ENCODE measurements at regions not wholly inside any gene's neighbourhood (a gene's known extent, or its start where the extent isn't known, plus 50 kb on each side); places are given as distances from the start of the nearest gene placed in this dataset.

GRCh38 chr13:34593658-34594057 is 348.4 kb upstream of the NBEA start:
- H3K4me3 Mint-ChIP-seq, result no peak overlapping the region
- H2AFZ ChIP-seq (ENCODE audit: insufficient read depth, low read depth, low read length, poor library complexity, severe bottlenecking), result no peak overlapping the region
- no peak overlapping the region for H3K27ac Mint-ChIP-seq
- ChIA-PET CTCF (no interaction called here), POLR2A (no interaction called here)
- intact Hi-C loops (cut with micrococcal nuclease), result no loop called here
- no peak overlapping the region for H3K4me3 ChIP-seq (ENCODE audit: control extremely low read depth in 1 of 5, extremely low read depth in 1 of 5, insufficient read depth in 1 of 5, low read depth in 2 of 5, low read length in 4 of 5)
- H4K20me1 ChIP-seq (ENCODE audit: control insufficient read depth, insufficient read depth, low read length, poor library complexity, severe bottlenecking), result no peaks in the 10 kb centered on the region
- H3K4me1 Mint-ChIP-seq, result no peaks in the 10 kb centered on the region
- no peaks in the 10 kb centered on the region for H3K27me3 Mint-ChIP-seq
- no peak overlapping the region for H3K9ac ChIP-seq (ENCODE audit: low read length)
- no peak overlapping the region for H3K27ac ChIP-seq (ENCODE audit: low read length in 2 of 2)
- H3K27me3 ChIP-seq (replicated peaks in 1 of 4; ENCODE audit: control extremely low read depth in 1 of 4, control insufficient read depth in 3 of 4, insufficient read depth in 4 of 4, low read length in 3 of 4), result no peaks in the 10 kb centered on the region
- no CpG with 5 or more reads among the region's 1 CpG for WGBS (ENCODE audit: insufficient coverage)
- no peaks in the 10 kb centered on the region for H3K9me3 ChIP-seq (ENCODE audit: control extremely low read depth in 1 of 3, control insufficient read depth in 2 of 3, insufficient read depth in 1 of 3, low read length in 2 of 3)
- ATAC-seq (ENCODE audit: low read depth) (no peak), DNase-seq (no peak)
- no peaks in the 10 kb centered on the region for H3K79me2 ChIP-seq (ENCODE audit: control insufficient read depth, insufficient read depth, low read length)
- H3K36me3 ChIP-seq (replicated peaks in 1 of 2; ENCODE audit: control extremely low read depth in 1 of 2, control insufficient read depth in 1 of 2, extremely low read depth in 1 of 2, insufficient read depth in 2 of 2, low read length in 1 of 2), result no peaks in the 10 kb centered on the region
- H3K9me3 Mint-ChIP-seq (ENCODE audit: insufficient read depth), result peaks cover 3% of the 10 kb centered on the region
- no peaks in the 10 kb centered on the region for H3K4me1 ChIP-seq (ENCODE audit: control insufficient read depth in 2 of 2, insufficient read depth in 2 of 2, low read length in 2 of 2)
- no peak overlapping the region for H3K4me2 ChIP-seq (replicated peaks; ENCODE audit: low read depth, low read length, poor library complexity, severe bottlenecking)
- TF ChIP-seq, protein P1, sequence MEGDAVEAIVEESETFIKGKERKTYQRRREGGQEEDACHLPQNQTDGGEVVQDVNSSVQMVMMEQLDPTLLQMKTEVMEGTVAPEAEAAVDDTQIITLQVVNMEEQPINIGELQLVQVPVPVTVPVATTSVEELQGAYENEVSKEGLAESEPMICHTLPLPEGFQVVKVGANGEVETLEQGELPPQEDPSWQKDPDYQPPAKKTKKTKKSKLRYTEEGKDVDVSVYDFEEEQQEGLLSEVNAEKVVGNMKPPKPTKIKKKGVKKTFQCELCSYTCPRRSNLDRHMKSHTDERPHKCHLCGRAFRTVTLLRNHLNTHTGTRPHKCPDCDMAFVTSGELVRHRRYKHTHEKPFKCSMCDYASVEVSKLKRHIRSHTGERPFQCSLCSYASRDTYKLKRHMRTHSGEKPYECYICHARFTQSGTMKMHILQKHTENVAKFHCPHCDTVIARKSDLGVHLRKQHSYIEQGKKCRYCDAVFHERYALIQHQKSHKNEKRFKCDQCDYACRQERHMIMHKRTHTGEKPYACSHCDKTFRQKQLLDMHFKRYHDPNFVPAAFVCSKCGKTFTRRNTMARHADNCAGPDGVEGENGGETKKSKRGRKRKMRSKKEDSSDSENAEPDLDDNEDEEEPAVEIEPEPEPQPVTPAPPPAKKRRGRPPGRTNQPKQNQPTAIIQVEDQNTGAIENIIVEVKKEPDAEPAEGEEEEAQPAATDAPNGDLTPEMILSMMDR (IDR thresholded peaks at IDR 0.05), result no peak
- TF ChIP-seq EZH2 (IDR thresholded peaks at IDR 0.05; ENCODE audit: borderline replicate concordance, insufficient read depth, low read depth, low read length, poor library complexity, severe bottlenecking), result no peak

- H3K27ac ChIP-seq (ENCODE audit: low read length in 2 of 2), result no peak overlapping the region
- H3K4me2 ChIP-seq (replicated peaks; ENCODE audit: low read depth, low read length, poor library complexity, severe bottlenecking), result no peak overlapping the region
- H3K36me3 ChIP-seq (replicated peaks in 1 of 2; ENCODE audit: control extremely low read depth in 1 of 2, control insufficient read depth in 1 of 2, extremely low read depth in 1 of 2, insufficient read depth in 2 of 2, low read length in 1 of 2), result no peaks in the 10 kb centered on the region
- no peak overlapping the region for H3K4me3 Mint-ChIP-seq
- ChIA-PET POLR2A (no interaction called here), CTCF (no interaction called here)
- H3K27me3 ChIP-seq (replicated peaks in 1 of 4; ENCODE audit: control extremely low read depth in 1 of 4, control insufficient read depth in 3 of 4, insufficient read depth in 4 of 4, low read length in 3 of 4), result no peaks in the 10 kb centered on the region
- H3K9me3 Mint-ChIP-seq (ENCODE audit: insufficient read depth), result peaks cover 3% of the 10 kb centered on the region
- H3K4me1 ChIP-seq (ENCODE audit: control insufficient read depth in 2 of 2, insufficient read depth in 2 of 2, low read length in 2 of 2), result no peaks in the 10 kb centered on the region
- H3K4me1 Mint-ChIP-seq, result no peaks in the 10 kb centered on the region
- no peak for DNase-seq
- WGBS (ENCODE audit: insufficient coverage), result 100% methylated on average over 2 of the region's 5 CpGs
- no peak for TF ChIP-seq EZH2 (IDR thresholded peaks at IDR 0.05; ENCODE audit: borderline replicate concordance, insufficient read depth, low read depth, low read length, poor library complexity, severe bottlenecking)
- TF ChIP-seq, protein P1 (IDR thresholded peaks at IDR 0.05), result no peak
- no peaks in the 10 kb centered on the region for H4K20me1 ChIP-seq (ENCODE audit: control insufficient read depth, insufficient read depth, low read length, poor library complexity, severe bottlenecking)
- no peaks in the 10 kb centered on the region for H3K27me3 Mint-ChIP-seq
- H3K79me2 ChIP-seq (ENCODE audit: control insufficient read depth, insufficient read depth, low read length), result no peaks in the 10 kb centered on the region
- no peaks in the 10 kb centered on the region for H3K9me3 ChIP-seq (ENCODE audit: control extremely low read depth in 1 of 3, control insufficient read depth in 2 of 3, insufficient read depth in 1 of 3, low read length in 2 of 3)
- no peak overlapping the region for H3K4me3 ChIP-seq (ENCODE audit: control extremely low read depth in 1 of 5, extremely low read depth in 1 of 5, insufficient read depth in 1 of 5, low read depth in 2 of 5, low read length in 4 of 5)
- no peak for ATAC-seq (ENCODE audit: low read depth)
- H2AFZ ChIP-seq (ENCODE audit: insufficient read depth, low read depth, low read length, poor library complexity, severe bottlenecking), result no peak overlapping the region
- intact Hi-C loops (cut with micrococcal nuclease), result no loop called here
- no peak overlapping the region for H3K9ac ChIP-seq (ENCODE audit: low read length)
- no peak overlapping the region for H3K27ac Mint-ChIP-seq
These were observed 347.6 kb upstream of the NBEA start for GRCh38 chr13:34594507-34594906.
